ENCODE measurements at regions not wholly inside any gene's neighbourhood (a gene's known extent, or its start where the extent isn't known, plus 50 kb on each side); places are given as distances from the start of the nearest gene placed in this dataset.

GRCh38 chr12:33818313-33818712 is 204.0 kb upstream of the ALG10 start:
- no peak overlapping the region for H2BK15ac ChIP-seq (ENCODE audit: low read depth, low read length)
- H2BK20ac ChIP-seq (ENCODE audit: low read depth, low read length, poor library complexity, severe bottlenecking) = no peak overlapping the region
- H3K27me3 ChIP-seq (ENCODE audit: insufficient read depth, low read length) = no peaks in the 10 kb centered on the region
- H3K4me1 Mint-ChIP-seq = no peaks in the 10 kb centered on the region
- TF ChIP-seq, protein P1, sequence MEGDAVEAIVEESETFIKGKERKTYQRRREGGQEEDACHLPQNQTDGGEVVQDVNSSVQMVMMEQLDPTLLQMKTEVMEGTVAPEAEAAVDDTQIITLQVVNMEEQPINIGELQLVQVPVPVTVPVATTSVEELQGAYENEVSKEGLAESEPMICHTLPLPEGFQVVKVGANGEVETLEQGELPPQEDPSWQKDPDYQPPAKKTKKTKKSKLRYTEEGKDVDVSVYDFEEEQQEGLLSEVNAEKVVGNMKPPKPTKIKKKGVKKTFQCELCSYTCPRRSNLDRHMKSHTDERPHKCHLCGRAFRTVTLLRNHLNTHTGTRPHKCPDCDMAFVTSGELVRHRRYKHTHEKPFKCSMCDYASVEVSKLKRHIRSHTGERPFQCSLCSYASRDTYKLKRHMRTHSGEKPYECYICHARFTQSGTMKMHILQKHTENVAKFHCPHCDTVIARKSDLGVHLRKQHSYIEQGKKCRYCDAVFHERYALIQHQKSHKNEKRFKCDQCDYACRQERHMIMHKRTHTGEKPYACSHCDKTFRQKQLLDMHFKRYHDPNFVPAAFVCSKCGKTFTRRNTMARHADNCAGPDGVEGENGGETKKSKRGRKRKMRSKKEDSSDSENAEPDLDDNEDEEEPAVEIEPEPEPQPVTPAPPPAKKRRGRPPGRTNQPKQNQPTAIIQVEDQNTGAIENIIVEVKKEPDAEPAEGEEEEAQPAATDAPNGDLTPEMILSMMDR (conservative IDR thresholded peaks at IDR 0.05) = no peak
- H2BK5ac ChIP-seq (ENCODE audit: insufficient read length, low read length) = no peak overlapping the region
- peaks cover 8 to 12% (median 12%) of the 10 kb centered on the region in 3 experiments; a peak in 5 of 7 replicates for H3K36me3 Mint-ChIP-seq (ENCODE audit: insufficient read depth in 1 of 3, low read depth in 3 of 3)
- H3K4me3 Mint-ChIP-seq = no peak overlapping the region
- H3K27ac ChIP-seq (ENCODE audit: insufficient read length, low read depth, low read length) = no peak overlapping the region
- no peak overlapping the region for H2BK12ac ChIP-seq (ENCODE audit: insufficient read length, low read depth, low read length)
- no CpG with 5 or more reads among the region's 5 CpGs for WGBS (ENCODE audit: extremely low coverage, insufficient read length, low lambda C conversion rate)
- no peak overlapping the region for H3K18ac ChIP-seq (ENCODE audit: insufficient read length, low read depth, low read length)
- no peak overlapping the region for H3K4ac ChIP-seq (ENCODE audit: low read depth, low read length)
- H2AK5ac ChIP-seq (ENCODE audit: insufficient read length, low read length) = no peak overlapping the region
- no peak for DNase-seq
- H3K56ac ChIP-seq (ENCODE audit: insufficient read length, low read depth, low read length) = no peak overlapping the region
- H4K20me1 ChIP-seq (ENCODE audit: control insufficient read depth, insufficient read depth, insufficient read length) = no peaks in the 10 kb centered on the region
- H3K14ac ChIP-seq (ENCODE audit: insufficient read depth, low read length) = no peak overlapping the region
- no peaks in the 10 kb centered on the region for H3K79me1 ChIP-seq (ENCODE audit: insufficient read depth, low read depth, low read length, poor library complexity, severe bottlenecking)
- no peak overlapping the region for H2BK120ac ChIP-seq (ENCODE audit: low read depth, low read length, poor library complexity, severe bottlenecking)
- H4K8ac ChIP-seq (replicated peaks; ENCODE audit: insufficient read length, low read depth, low read length) = no peak overlapping the region
- no peaks in the 10 kb centered on the region for H3K9me3 ChIP-seq (ENCODE audit: control insufficient read depth, low read depth, low read length)
- no peak overlapping the region for H2AFZ ChIP-seq (ENCODE audit: low read length)
- H3T11ph ChIP-seq (ENCODE audit: low read length) = no peak overlapping the region
- no peaks in the 10 kb centered on the region; the same call in 1 of the 2 replicates for H3K27me3 Mint-ChIP-seq (ENCODE audit: low read depth)
- no peaks in the 10 kb centered on the region for H3K23me2 ChIP-seq (ENCODE audit: insufficient read length, low read depth, low read length, poor library complexity, severe bottlenecking)
- no peak overlapping the region for H3K9ac ChIP-seq (ENCODE audit: extremely low read depth, insufficient read length, low read length)
- peaks cover 21 to 45% of the 10 kb centered on the region in 2 experiments for H3K9me3 Mint-ChIP-seq
- H3K23ac ChIP-seq (ENCODE audit: insufficient read length, low read depth, low read length) = no peak overlapping the region
- H4K5ac ChIP-seq (ENCODE audit: insufficient read length, low read depth, low read length) = no peak overlapping the region
- H4K91ac ChIP-seq (ENCODE audit: insufficient read length, low read depth, low read length) = no peak overlapping the region
- no peaks in the 10 kb centered on the region for H3K4me1 ChIP-seq (ENCODE audit: insufficient read depth, low read length)
- H3K79me2 ChIP-seq (ENCODE audit: insufficient read depth, low read length) = no peaks in the 10 kb centered on the region
- H3K4me2 ChIP-seq (ENCODE audit: insufficient read depth, insufficient read length, low read length) = no peak overlapping the region
- H3K27ac Mint-ChIP-seq = no peak overlapping the region

Measured in H9 (cell line).